ENCODE measurements at regions not wholly inside any gene's neighbourhood (a gene's known extent, or its start where the extent isn't known, plus 50 kb on each side); places are given as distances from the start of the nearest gene placed in this dataset.

- TF ChIP-seq CTCF (conservative IDR thresholded peaks at IDR 0.05 in 1 of 2, IDR thresholded peaks at IDR 0.05 in 1 of 2; ENCODE audit: extremely low read depth in 1 of 2, insufficient read depth in 1 of 2, low read depth in 1 of 2, low read length in 2 of 2) (no peak), EZH2 (IDR thresholded peaks at IDR 0.05; ENCODE audit: borderline replicate concordance, low read length) (no peak)
Measured at GRCh38 chr11:57971272-57972012, 52.2 kb upstream of the OR9Q1 start.

All from mammary epithelial cell (primary cell).